ENCODE measurements at regions not wholly inside any gene's neighbourhood (a gene's known extent, or its start where the extent isn't known, plus 50 kb on each side); places are given as distances from the start of the nearest gene placed in this dataset.

GRCh38 chr4:110926841-110927400 is 304.0 kb upstream of the PITX2 start:
- no peak overlapping the region for H2AFZ ChIP-seq (ENCODE audit: low read length)
- H4K20me1 ChIP-seq (ENCODE audit: insufficient read depth, low read depth, low read length), result no peaks in the 10 kb centered on the region
- no peaks in the 10 kb centered on the region for H3K9me2 ChIP-seq (replicated peaks; ENCODE audit: insufficient read depth, low read length)
- H3K27me3 ChIP-seq (ENCODE audit: low read length), result no peaks in the 10 kb centered on the region
- H3K4me1 ChIP-seq (ENCODE audit: low read length), result no peaks in the 10 kb centered on the region
- no peaks in the 10 kb centered on the region for H3K9me3 ChIP-seq (ENCODE audit: low read length)
- no peak overlapping the region for H3K4me3 ChIP-seq (ENCODE audit: low read length)
- no peak overlapping the region for H3K4me2 ChIP-seq (ENCODE audit: low read depth, low read length, poor library complexity, severe bottlenecking)
- H3K9ac ChIP-seq (ENCODE audit: low read length), result no peak overlapping the region
- H3K36me3 ChIP-seq (ENCODE audit: insufficient read depth, low read length), result no peaks in the 10 kb centered on the region
- DNase-seq, result no peak
- no peak overlapping the region for H3K27ac ChIP-seq (ENCODE audit: low read length)
- no peaks in the 10 kb centered on the region for H3K79me2 ChIP-seq (ENCODE audit: low read length)

GRCh38 chr4:110933341-110933740 is 310.5 kb upstream of the PITX2 start:
- Histone ChIP-seq H3K9ac (ENCODE audit: low read length) (no peak overlapping the region), H2AFZ (ENCODE audit: low read length) (no peak overlapping the region), H3K9me3 (ENCODE audit: low read length) (no peaks in the 10 kb centered on the region), H3K36me3 (ENCODE audit: insufficient read depth, low read length) (no peaks in the 10 kb centered on the region), H3K79me2 (ENCODE audit: low read length) (no peaks in the 10 kb centered on the region), H3K4me2 (ENCODE audit: low read depth, low read length, poor library complexity, severe bottlenecking) (no peak overlapping the region), H3K9me2 (replicated peaks; ENCODE audit: insufficient read depth, low read length) (no peaks in the 10 kb centered on the region), H3K27ac (ENCODE audit: low read length) (no peak overlapping the region), H3K27me3 (ENCODE audit: low read length) (no peaks in the 10 kb centered on the region), H3K4me3 (ENCODE audit: low read length) (no peak overlapping the region), H4K20me1 (ENCODE audit: insufficient read depth, low read depth, low read length) (no peaks in the 10 kb centered on the region), H3K4me1 (ENCODE audit: low read length) (no peaks in the 10 kb centered on the region)
- DNase-seq, result no peak

DNA sequence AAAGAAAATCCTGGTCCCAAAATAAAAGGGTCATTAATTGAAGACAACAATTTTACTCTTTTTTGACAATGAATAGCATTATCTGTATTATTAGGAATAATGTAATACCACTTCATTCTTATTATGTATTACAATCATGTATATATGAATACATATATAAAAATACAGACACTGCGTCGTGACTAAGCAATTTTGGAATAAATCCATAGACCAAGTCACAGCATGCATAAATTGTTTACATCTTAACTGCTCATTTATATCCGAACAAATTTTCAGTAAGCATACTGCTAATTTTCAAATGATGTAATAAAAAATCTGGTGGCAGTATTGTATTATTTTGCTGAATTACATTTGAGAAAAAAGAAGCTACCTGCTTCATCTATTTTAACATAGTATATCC is 321.6 kb upstream of the PITX2 start:
- H3K36me3 ChIP-seq (ENCODE audit: insufficient read depth, low read length), result no peaks in the 10 kb centered on the region
- no peak overlapping the region for H3K9ac ChIP-seq (ENCODE audit: low read length)
- no peak overlapping the region for H3K27ac ChIP-seq (ENCODE audit: low read length)
- no peaks in the 10 kb centered on the region for H3K9me3 ChIP-seq (ENCODE audit: low read length)
- H4K20me1 ChIP-seq (ENCODE audit: insufficient read depth, low read depth, low read length), result no peaks in the 10 kb centered on the region
- no peak overlapping the region for H3K4me2 ChIP-seq (ENCODE audit: low read depth, low read length, poor library complexity, severe bottlenecking)
- no peaks in the 10 kb centered on the region for H3K9me2 ChIP-seq (replicated peaks; ENCODE audit: insufficient read depth, low read length)
- H3K4me1 ChIP-seq (ENCODE audit: low read length), result no peaks in the 10 kb centered on the region
- no peaks in the 10 kb centered on the region for H3K79me2 ChIP-seq (ENCODE audit: low read length)
- no peak for DNase-seq
- H3K4me3 ChIP-seq (ENCODE audit: low read length), result no peak overlapping the region
- H3K27me3 ChIP-seq (ENCODE audit: low read length), result no peaks in the 10 kb centered on the region
- no peak overlapping the region for H2AFZ ChIP-seq (ENCODE audit: low read length)

- Histone ChIP-seq H2AFZ (ENCODE audit: low read length) (no peak overlapping the region), H3K9me3 (ENCODE audit: low read length) (no peaks in the 10 kb centered on the region), H3K4me1 (ENCODE audit: low read length) (no peaks in the 10 kb centered on the region), H3K4me2 (ENCODE audit: low read depth, low read length, poor library complexity, severe bottlenecking) (no peak overlapping the region), H3K79me2 (ENCODE audit: low read length) (no peaks in the 10 kb centered on the region), H3K9me2 (replicated peaks; ENCODE audit: insufficient read depth, low read length) (no peaks in the 10 kb centered on the region), H3K9ac (ENCODE audit: low read length) (no peak overlapping the region), H3K4me3 (ENCODE audit: low read length) (no peak overlapping the region), H3K27ac (ENCODE audit: low read length) (no peak overlapping the region), H3K36me3 (ENCODE audit: insufficient read depth, low read length) (no peaks in the 10 kb centered on the region), H4K20me1 (ENCODE audit: insufficient read depth, low read depth, low read length) (no peaks in the 10 kb centered on the region), H3K27me3 (ENCODE audit: low read length) (no peaks in the 10 kb centered on the region)
- DNase-seq, result no peak
Observed at GRCh38 chr4:110945600-110945999, 322.7 kb upstream of the PITX2 start.

DNA sequence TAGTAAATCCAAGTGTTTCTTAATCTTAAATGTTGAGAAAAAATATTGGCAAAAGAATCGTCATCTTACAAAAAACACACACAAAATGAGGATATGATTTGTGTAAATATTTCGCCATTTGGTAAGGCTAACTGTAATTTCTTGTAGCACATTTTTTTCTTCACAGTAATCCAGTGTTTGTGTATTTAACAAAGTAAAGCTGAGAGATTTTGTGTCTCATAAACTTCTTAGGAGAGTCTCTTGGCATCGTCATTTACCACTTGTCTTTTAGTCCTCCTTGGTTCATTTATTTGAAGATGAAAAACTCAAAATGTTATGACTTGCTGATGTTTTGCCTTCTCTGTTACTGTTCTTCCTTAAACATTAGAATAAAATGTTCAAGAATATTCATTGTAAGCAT is 326.7 kb upstream of the PITX2 start:
- Histone ChIP-seq H2AFZ (ENCODE audit: low read length) (no peak overlapping the region), H3K9me2 (replicated peaks; ENCODE audit: insufficient read depth, low read length) (no peaks in the 10 kb centered on the region), H3K79me2 (ENCODE audit: low read length) (no peaks in the 10 kb centered on the region), H4K20me1 (ENCODE audit: insufficient read depth, low read depth, low read length) (no peaks in the 10 kb centered on the region), H3K9me3 (ENCODE audit: low read length) (no peaks in the 10 kb centered on the region), H3K36me3 (ENCODE audit: insufficient read depth, low read length) (no peaks in the 10 kb centered on the region), H3K9ac (ENCODE audit: low read length) (no peak overlapping the region), H3K27me3 (ENCODE audit: low read length) (no peaks in the 10 kb centered on the region), H3K27ac (ENCODE audit: low read length) (no peak overlapping the region), H3K4me2 (ENCODE audit: low read depth, low read length, poor library complexity, severe bottlenecking) (no peak overlapping the region), H3K4me1 (ENCODE audit: low read length) (no peaks in the 10 kb centered on the region), H3K4me3 (ENCODE audit: low read length) (no peak overlapping the region)
- DNase-seq, result no peak

DNA sequence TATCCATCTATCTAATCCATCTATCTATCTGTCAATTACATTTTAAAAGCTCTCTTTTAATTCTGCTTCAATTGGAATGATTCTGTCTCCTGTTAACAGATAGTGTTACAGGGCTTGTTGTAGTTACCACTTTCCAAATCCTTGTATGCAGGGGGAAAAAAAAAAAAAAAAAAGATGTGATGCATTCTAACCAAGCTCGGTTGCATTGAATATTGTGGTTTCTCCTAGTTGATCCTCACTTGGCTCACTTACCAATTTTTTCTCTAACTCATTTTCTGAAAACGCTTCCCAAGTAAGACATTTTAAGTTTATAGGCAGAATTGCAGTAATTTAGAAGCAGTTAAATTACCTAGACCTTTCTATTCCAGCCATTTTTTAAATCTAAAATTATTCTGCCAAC is 327.9 kb upstream of the PITX2 start:
- no peaks in the 10 kb centered on the region for H3K27me3 ChIP-seq (ENCODE audit: low read length)
- no peaks in the 10 kb centered on the region; the same call in 1 of the 2 replicates for H3K4me1 ChIP-seq (ENCODE audit: low read length)
- H3K9me3 ChIP-seq (ENCODE audit: low read length), result no peaks in the 10 kb centered on the region
- H3K36me3 ChIP-seq (ENCODE audit: insufficient read depth, low read length), result no peaks in the 10 kb centered on the region
- no peaks in the 10 kb centered on the region for H4K20me1 ChIP-seq (ENCODE audit: insufficient read depth, low read depth, low read length)
- no peak for DNase-seq
- no peaks in the 10 kb centered on the region for H3K79me2 ChIP-seq (ENCODE audit: low read length)
- H3K4me3 ChIP-seq (ENCODE audit: low read length), result no peak overlapping the region
- no peak overlapping the region for H3K27ac ChIP-seq (ENCODE audit: low read length)
- H3K9me2 ChIP-seq (replicated peaks; ENCODE audit: insufficient read depth, low read length), result no peaks in the 10 kb centered on the region
- H2AFZ ChIP-seq (ENCODE audit: low read length), result no peak overlapping the region
- H3K9ac ChIP-seq (ENCODE audit: low read length), result no peak overlapping the region
- H3K4me2 ChIP-seq (ENCODE audit: low read depth, low read length, poor library complexity, severe bottlenecking), result no peak overlapping the region

DNA sequence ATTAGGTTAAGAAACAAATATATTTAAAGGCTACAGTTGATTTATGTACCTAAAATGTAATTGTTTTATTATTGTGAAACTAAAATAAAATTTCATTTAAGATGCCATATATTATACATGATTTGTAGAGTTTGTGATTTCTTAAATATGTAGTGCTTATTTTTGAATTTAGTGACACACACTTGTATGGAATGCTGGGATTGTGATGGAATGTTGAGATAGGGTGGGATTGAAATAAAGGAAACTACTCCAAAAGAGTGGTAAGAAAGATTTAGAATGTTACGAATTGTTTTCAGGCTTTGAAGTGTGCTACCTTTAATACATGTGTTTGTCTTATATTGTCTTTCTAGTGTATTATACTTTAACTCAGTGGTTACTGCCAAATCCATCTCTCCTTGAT is 330.3 kb upstream of the PITX2 start:
- H4K20me1 ChIP-seq (ENCODE audit: insufficient read depth, low read depth, low read length), result no peaks in the 10 kb centered on the region
- no peaks in the 10 kb centered on the region for H3K9me2 ChIP-seq (replicated peaks; ENCODE audit: insufficient read depth, low read length)
- no peaks in the 10 kb centered on the region; the same call in 1 of the 2 replicates for H3K4me1 ChIP-seq (ENCODE audit: low read length)
- no peaks in the 10 kb centered on the region for H3K9me3 ChIP-seq (ENCODE audit: low read length)
- no peaks in the 10 kb centered on the region for H3K79me2 ChIP-seq (ENCODE audit: low read length)
- H3K27me3 ChIP-seq (ENCODE audit: low read length), result no peaks in the 10 kb centered on the region
- no peak overlapping the region for H2AFZ ChIP-seq (ENCODE audit: low read length)
- no peak overlapping the region for H3K4me3 ChIP-seq (ENCODE audit: low read length)
- no peak overlapping the region for H3K27ac ChIP-seq (ENCODE audit: low read length)
- no peak for DNase-seq
- no peak overlapping the region for H3K4me2 ChIP-seq (ENCODE audit: low read depth, low read length, poor library complexity, severe bottlenecking)
- no peak overlapping the region for H3K9ac ChIP-seq (ENCODE audit: low read length)
- H3K36me3 ChIP-seq (ENCODE audit: insufficient read depth, low read length), result no peaks in the 10 kb centered on the region

GRCh38 chr4:110953898-110954297 is 331.0 kb upstream of the PITX2 start:
- Histone ChIP-seq H3K27me3 (ENCODE audit: low read length) (no peaks in the 10 kb centered on the region), H3K4me3 (ENCODE audit: low read length) (no peak overlapping the region), H3K27ac (ENCODE audit: low read length) (no peak overlapping the region), H3K36me3 (ENCODE audit: insufficient read depth, low read length) (no peaks in the 10 kb centered on the region), H2AFZ (ENCODE audit: low read length) (no peak overlapping the region), H3K4me2 (ENCODE audit: low read depth, low read length, poor library complexity, severe bottlenecking) (no peak overlapping the region), H3K9ac (ENCODE audit: low read length) (no peak overlapping the region), H3K9me2 (replicated peaks; ENCODE audit: insufficient read depth, low read length) (no peaks in the 10 kb centered on the region), H3K9me3 (ENCODE audit: low read length) (no peaks in the 10 kb centered on the region), H4K20me1 (ENCODE audit: insufficient read depth, low read depth, low read length) (no peaks in the 10 kb centered on the region), H3K4me1 (ENCODE audit: low read length) (no peaks in the 10 kb centered on the region; the same call in 1 of the 2 replicates), H3K79me2 (ENCODE audit: low read length) (no peaks in the 10 kb centered on the region)
- DNase-seq, result no peak

DNA sequence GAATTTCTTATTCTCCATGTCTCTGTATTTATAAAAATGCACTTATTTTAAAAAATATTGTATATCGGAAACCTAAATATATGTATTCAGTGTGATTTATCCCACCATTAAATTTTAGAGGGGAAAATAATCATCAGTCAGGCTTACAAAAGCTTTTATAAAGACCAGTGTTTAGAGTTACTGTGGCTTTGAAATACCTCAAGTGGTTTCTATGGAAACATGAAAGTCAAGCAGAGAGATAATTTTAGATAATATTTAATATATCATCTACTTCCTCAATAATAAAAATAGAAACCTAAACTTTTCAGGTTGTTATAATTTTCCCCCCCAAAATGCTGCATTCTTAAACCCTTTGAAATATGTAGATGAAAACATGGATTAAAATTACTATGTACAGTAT is 332.9 kb upstream of the PITX2 start:
- H2AFZ ChIP-seq (ENCODE audit: low read length), result no peak overlapping the region
- no peaks in the 10 kb centered on the region for H3K9me2 ChIP-seq (replicated peaks; ENCODE audit: insufficient read depth, low read length)
- H3K27ac ChIP-seq (ENCODE audit: low read length), result no peak overlapping the region
- no peak overlapping the region for H3K4me3 ChIP-seq (ENCODE audit: low read length)
- no peaks in the 10 kb centered on the region for H3K79me2 ChIP-seq (ENCODE audit: low read length)
- H4K20me1 ChIP-seq (ENCODE audit: insufficient read depth, low read depth, low read length), result no peaks in the 10 kb centered on the region
- no peaks in the 10 kb centered on the region; the same call in 1 of the 2 replicates for H3K4me1 ChIP-seq (ENCODE audit: low read length)
- H3K36me3 ChIP-seq (ENCODE audit: insufficient read depth, low read length), result no peaks in the 10 kb centered on the region
- no peaks in the 10 kb centered on the region for H3K27me3 ChIP-seq (ENCODE audit: low read length)
- DNase-seq, result no peak
- H3K9ac ChIP-seq (ENCODE audit: low read length), result no peak overlapping the region
- no peak overlapping the region for H3K4me2 ChIP-seq (ENCODE audit: low read depth, low read length, poor library complexity, severe bottlenecking)
- no peaks in the 10 kb centered on the region for H3K9me3 ChIP-seq (ENCODE audit: low read length)

All from Karpas-422 (cell line).